ENCODE measurements at regions not wholly inside any gene's neighbourhood (a gene's known extent, or its start where the extent isn't known, plus 50 kb on each side); places are given as distances from the start of the nearest gene placed in this dataset.
"Not testable (repeated sequence)": the region's sequence is repeated elsewhere in the genome, so short reads cannot be mapped to it uniquely, and the experiment has no call there.

DNA sequence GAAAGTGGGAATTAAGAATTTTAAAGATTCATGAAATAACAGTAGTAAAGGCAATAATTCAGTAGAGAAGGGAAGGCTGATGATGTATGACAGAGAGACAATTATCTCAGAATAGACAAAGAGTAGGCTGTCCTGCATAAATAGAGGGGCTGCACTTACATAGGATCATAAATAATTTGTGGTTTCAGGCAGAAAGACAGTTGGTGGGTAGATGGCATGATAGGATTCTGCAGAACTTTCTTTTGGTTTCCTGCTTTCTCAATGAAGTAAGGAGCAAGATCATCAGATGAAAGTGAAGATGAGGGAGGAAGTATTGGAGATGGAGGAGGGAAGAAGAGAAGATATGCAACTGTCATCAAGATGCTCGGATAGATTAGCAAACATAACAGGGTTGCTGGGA lies 604.9 kb upstream of the ZFP42 start:
- DNase-seq (ENCODE audit: insufficient read length, low spot score, missing footprints) = no peak
- no peaks in the 10 kb centered on the region for H4K20me1 ChIP-seq (ENCODE audit: insufficient read depth, low read length)
- no peak overlapping the region for H3K4me3 ChIP-seq (ENCODE audit: insufficient read depth, low read length)
- TF ChIP-seq, protein P1, sequence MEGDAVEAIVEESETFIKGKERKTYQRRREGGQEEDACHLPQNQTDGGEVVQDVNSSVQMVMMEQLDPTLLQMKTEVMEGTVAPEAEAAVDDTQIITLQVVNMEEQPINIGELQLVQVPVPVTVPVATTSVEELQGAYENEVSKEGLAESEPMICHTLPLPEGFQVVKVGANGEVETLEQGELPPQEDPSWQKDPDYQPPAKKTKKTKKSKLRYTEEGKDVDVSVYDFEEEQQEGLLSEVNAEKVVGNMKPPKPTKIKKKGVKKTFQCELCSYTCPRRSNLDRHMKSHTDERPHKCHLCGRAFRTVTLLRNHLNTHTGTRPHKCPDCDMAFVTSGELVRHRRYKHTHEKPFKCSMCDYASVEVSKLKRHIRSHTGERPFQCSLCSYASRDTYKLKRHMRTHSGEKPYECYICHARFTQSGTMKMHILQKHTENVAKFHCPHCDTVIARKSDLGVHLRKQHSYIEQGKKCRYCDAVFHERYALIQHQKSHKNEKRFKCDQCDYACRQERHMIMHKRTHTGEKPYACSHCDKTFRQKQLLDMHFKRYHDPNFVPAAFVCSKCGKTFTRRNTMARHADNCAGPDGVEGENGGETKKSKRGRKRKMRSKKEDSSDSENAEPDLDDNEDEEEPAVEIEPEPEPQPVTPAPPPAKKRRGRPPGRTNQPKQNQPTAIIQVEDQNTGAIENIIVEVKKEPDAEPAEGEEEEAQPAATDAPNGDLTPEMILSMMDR (IDR thresholded peaks at IDR 0.05; ENCODE audit: extremely low read depth, low read depth, low read length) = no peak
- no peak overlapping the region for H2AFZ ChIP-seq (ENCODE audit: low read length)
- H3K4me2 ChIP-seq (ENCODE audit: insufficient read depth, low read length) = no peak overlapping the region
- H3K4me1 ChIP-seq (ENCODE audit: insufficient read depth, low read length) = no peaks in the 10 kb centered on the region
- H3K36me3 ChIP-seq (ENCODE audit: insufficient read depth, low read length) = no peaks in the 10 kb centered on the region
- H3K27ac ChIP-seq (ENCODE audit: low read depth, low read length) = no peak overlapping the region
- H3K79me2 ChIP-seq (ENCODE audit: insufficient read depth, low read length) = no peaks in the 10 kb centered on the region
- no peaks in the 10 kb centered on the region for H3K9me3 ChIP-seq (ENCODE audit: low read depth, low read length)
- no peaks in the 10 kb centered on the region for H3K27me3 ChIP-seq (ENCODE audit: insufficient read depth, low read length)

DNA sequence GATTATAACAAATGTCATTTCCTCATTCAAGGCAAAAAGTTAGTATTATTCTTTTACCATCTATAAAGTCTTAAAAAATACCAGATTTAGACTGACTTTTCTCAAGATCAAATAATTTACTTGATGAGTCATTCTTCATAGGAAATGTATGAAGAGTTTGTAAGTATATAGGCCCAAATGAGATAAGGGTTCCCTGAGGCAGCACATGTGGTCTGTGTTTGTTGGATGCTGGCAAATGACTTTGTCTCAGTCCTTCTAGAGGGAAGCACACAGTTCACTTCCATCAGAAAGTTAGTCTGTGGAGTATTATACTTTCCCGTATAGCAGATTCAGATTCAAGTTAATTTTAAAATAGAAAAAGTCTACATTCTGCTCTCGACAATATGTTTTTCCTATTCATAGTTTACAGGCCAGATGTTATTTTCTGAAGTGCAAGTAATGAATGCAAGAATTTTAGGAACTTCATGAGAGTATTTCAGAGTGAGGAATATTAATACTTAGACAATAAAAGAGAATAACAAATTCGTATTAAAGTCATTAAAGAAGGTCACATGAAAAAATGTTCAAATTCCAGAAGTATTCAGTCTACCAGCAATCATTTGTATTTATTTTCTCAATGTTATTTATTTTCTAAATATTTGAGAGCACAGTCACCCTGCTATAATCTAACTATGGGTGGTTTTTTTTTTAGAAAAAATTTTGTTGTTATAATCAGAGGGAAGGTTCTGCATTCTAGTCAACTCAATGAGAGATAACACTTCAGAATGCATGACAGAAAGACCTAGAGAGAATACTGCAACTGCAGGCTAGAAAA lies 601.8 kb upstream of the ZFP42 start:
- no peak for DNase-seq (ENCODE audit: insufficient read length, low spot score, missing footprints)
- no peak overlapping the region for H3K27ac ChIP-seq (ENCODE audit: low read depth, low read length)
- H3K4me1 ChIP-seq (ENCODE audit: insufficient read depth, low read length) = no peaks in the 10 kb centered on the region

DNA sequence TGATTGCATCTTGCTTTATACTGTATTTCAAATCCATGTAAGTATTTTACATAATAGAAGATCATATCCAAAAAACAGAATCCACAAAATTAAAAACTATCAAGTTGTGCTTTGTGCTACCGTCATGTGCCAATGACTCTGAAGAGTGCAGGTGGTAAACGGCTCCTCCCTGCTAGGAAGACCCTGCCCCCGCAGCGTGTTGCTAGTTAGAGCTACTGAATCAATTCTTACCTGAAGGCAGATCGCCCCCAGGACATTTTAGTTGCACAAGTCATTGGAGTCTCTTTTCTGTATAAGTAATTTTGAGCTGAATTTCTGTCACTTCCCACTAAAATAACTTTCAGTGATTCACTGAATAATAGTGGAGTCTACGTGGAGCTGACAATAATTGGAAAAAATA lies 599.5 kb upstream of the ZFP42 start:
- Histone ChIP-seq H4K20me1 (ENCODE audit: insufficient read depth, low read length) (no peaks in the 10 kb centered on the region), H2AFZ (ENCODE audit: low read length) (no peak overlapping the region), H3K79me2 (ENCODE audit: insufficient read depth, low read length) (no peaks in the 10 kb centered on the region), H3K36me3 (ENCODE audit: insufficient read depth, low read length) (no peaks in the 10 kb centered on the region), H3K27ac (ENCODE audit: low read depth, low read length) (no peak overlapping the region), H3K9me3 (ENCODE audit: low read depth, low read length) (no peaks in the 10 kb centered on the region), H3K4me2 (ENCODE audit: insufficient read depth, low read length) (no peak overlapping the region), H3K4me3 (ENCODE audit: insufficient read depth, low read length) (no peak overlapping the region), H3K27me3 (ENCODE audit: insufficient read depth, low read length) (no peaks in the 10 kb centered on the region), H3K4me1 (ENCODE audit: insufficient read depth, low read length) (no peaks in the 10 kb centered on the region)
- no peak for DNase-seq (ENCODE audit: insufficient read length, low spot score, missing footprints)
- TF ChIP-seq, protein P1 (IDR thresholded peaks at IDR 0.05; ENCODE audit: extremely low read depth, low read depth, low read length) = no peak

More for the DNA sequence above, 601.8 kb upstream of the ZFP42 start:
- TF ChIP-seq, protein P1 (IDR thresholded peaks at IDR 0.05; ENCODE audit: extremely low read depth, low read depth, low read length) = no peak
- Histone ChIP-seq H4K20me1 (ENCODE audit: insufficient read depth, low read length) (no peaks in the 10 kb centered on the region), H3K36me3 (ENCODE audit: insufficient read depth, low read length) (no peaks in the 10 kb centered on the region), H3K9me3 (ENCODE audit: low read depth, low read length) (no peaks in the 10 kb centered on the region), H3K27me3 (ENCODE audit: insufficient read depth, low read length) (no peaks in the 10 kb centered on the region), H3K4me3 (ENCODE audit: insufficient read depth, low read length) (no peak overlapping the region), H2AFZ (ENCODE audit: low read length) (no peak overlapping the region), H3K79me2 (ENCODE audit: insufficient read depth, low read length) (no peaks in the 10 kb centered on the region), H3K4me2 (ENCODE audit: insufficient read depth, low read length) (no peak overlapping the region)

GRCh38 chr4:187408447-187408846 lies 587.1 kb upstream of the ZFP42 start:
- H3K27ac ChIP-seq (ENCODE audit: low read depth, low read length); H3K9me3 ChIP-seq (ENCODE audit: low read depth, low read length); H2AFZ ChIP-seq (ENCODE audit: low read length); H3K79me2 ChIP-seq (ENCODE audit: insufficient read depth, low read length); H3K4me1 ChIP-seq (ENCODE audit: insufficient read depth, low read length); H4K20me1 ChIP-seq (ENCODE audit: insufficient read depth, low read length); H3K27me3 ChIP-seq (ENCODE audit: insufficient read depth, low read length); H3K4me2 ChIP-seq (ENCODE audit: insufficient read depth, low read length); H3K36me3 ChIP-seq (ENCODE audit: insufficient read depth, low read length); H3K4me3 ChIP-seq (ENCODE audit: insufficient read depth, low read length); DNase-seq (ENCODE audit: insufficient read length, low spot score, missing footprints): not testable (repeated sequence)
